ENCODE measurements at regions not wholly inside any gene's neighbourhood (a gene's known extent, or its start where the extent isn't known, plus 50 kb on each side); places are given as distances from the start of the nearest gene placed in this dataset.
"Not testable (repeated sequence)": the region's sequence is repeated elsewhere in the genome, so short reads cannot be mapped to it uniquely, and the experiment has no call there.

GRCh38 chr5:1597093-1597473 is 73.3 kb upstream of the LPCAT1 start:
- not testable (repeated sequence) for TF ChIP-seq CTCF (IDR thresholded peaks at IDR 0.05); POLR2AphosphoS5 (IDR thresholded peaks at IDR 0.05; ENCODE audit: low read depth, low read length); REST (IDR thresholded peaks at IDR 0.05; ENCODE audit: insufficient read depth in 1 of 2, low read depth in 2 of 2, low read length in 1 of 2); TCF7L2 (IDR thresholded peaks at IDR 0.05; ENCODE audit: low read depth, low read length); SIN3A (IDR thresholded peaks at IDR 0.05; ENCODE audit: borderline replicate concordance, insufficient read depth, low read depth, low read length)

All from Panc1 (cell line).